GF-D8 (cell line): ENCODE measurements at regions not wholly inside any gene's neighbourhood (a gene's known extent, or its start where the extent isn't known, plus 50 kb on each side); places are given as distances from the start of the nearest gene placed in this dataset.

ENCODE experiments used
- DNase-seq: peaks from one replicate; lab custom pipeline; 2025; lab: John Stamatoyannopoulos, UW

GRCh38 chr18:40058811-40059570, 1896.0 kb upstream of the PIK3C3 start:
- DNase-seq: no peak

GRCh38 chr18:40056079-40056692, 1898.8 kb upstream of the PIK3C3 start:
- no peak for DNase-seq

GRCh38 chr18:40055262-40055661, 1899.8 kb upstream of the PIK3C3 start:
- no peak for DNase-seq

- no peak for DNase-seq
These were observed 1905.3 kb upstream of the PIK3C3 start for GRCh38 chr18:40049716-40050115.

- no peak for DNase-seq
These were observed 1906.0 kb upstream of the PIK3C3 start for GRCh38 chr18:40048886-40049650.

- no peak for DNase-seq
These were observed 1906.8 kb upstream of the PIK3C3 start for GRCh38 chr18:40048253-40048652.

GRCh38 chr18:40046596-40046995, 1908.4 kb upstream of the PIK3C3 start:
- no peak for DNase-seq

GRCh38 chr18:40041951-40042350, 1913.1 kb upstream of the PIK3C3 start:
- no peak for DNase-seq

- no peak for DNase-seq
These were observed 1914.5 kb upstream of the PIK3C3 start for GRCh38 chr18:40040574-40040973.

- DNase-seq: no peak
These were observed 1917.7 kb upstream of the PIK3C3 start for GRCh38 chr18:40037356-40037755.

GRCh38 chr18:40036861-40037260, 1918.2 kb upstream of the PIK3C3 start:
- DNase-seq: no peak

GRCh38 chr18:40035966-40036365, 1919.1 kb upstream of the PIK3C3 start:
- DNase-seq: no peak

GRCh38 chr18:40032076-40032475, 1923.0 kb upstream of the PIK3C3 start:
- no peak for DNase-seq

- no peak for DNase-seq
These were observed 1923.6 kb upstream of the PIK3C3 start for GRCh38 chr18:40031435-40031834.

- DNase-seq: no peak
These were observed 1935.1 kb upstream of the PIK3C3 start for GRCh38 chr18:40019797-40020392.

- DNase-seq: no peak
These were observed 1936.8 kb upstream of the PIK3C3 start for GRCh38 chr18:40018266-40018665.

GRCh38 chr18:40017021-40017420, 1938.0 kb upstream of the PIK3C3 start:
- DNase-seq: no peak

GRCh38 chr18:40016405-40016804, 1938.6 kb upstream of the PIK3C3 start:
- no peak for DNase-seq

- DNase-seq: no peak
These were observed 1941.9 kb upstream of the PIK3C3 start for GRCh38 chr18:40013001-40013609.

- DNase-seq: no peak
These were observed 1943.8 kb upstream of the PIK3C3 start for GRCh38 chr18:40011201-40011600.

- no peak for DNase-seq
These were observed 1948.4 kb upstream of the PIK3C3 start for GRCh38 chr18:40006634-40007033.

GRCh38 chr18:40004246-40004645, 1950.8 kb upstream of the PIK3C3 start:
- no peak for DNase-seq
